Subcutaneous abdominal adipose tissue (tissue), 5 donors: ENCODE measurements at regions not wholly inside any gene's neighbourhood (a gene's known extent, or its start where the extent isn't known, plus 50 kb on each side); places are given as distances from the start of the nearest gene placed in this dataset.

ENCODE experiments used
- H3K27ac ChIP-seq: one replicate; pipeline ENCODE4 v1.7.0; 2013; ENCODE audit warnings: low read depth, mild to moderate bottlenecking, inconsistent platforms, low read length, moderate library complexity
- H3K27me3 ChIP-seq, 5 donors: one replicate each; pipeline ENCODE4 v1.7.0; 2013; ENCODE audit warnings: low read length in 5 of 5, inconsistent platforms in 1 of 5; ENCODE audit not compliant: control insufficient read depth in 5 of 5, insufficient read depth in 4 of 5
- H3K36me3 ChIP-seq, 5 donors: one replicate each; pipeline ENCODE4 v1.7.0; 2013; ENCODE audit warnings: low read length in 5 of 5; ENCODE audit not compliant: control insufficient read depth in 5 of 5, insufficient read depth in 5 of 5
- H3K4me1 ChIP-seq, 5 donors: one replicate each; pipeline ENCODE4 v1.7.0; 2013; ENCODE audit warnings: low read length in 5 of 5, mild to moderate bottlenecking in 3 of 5, moderate library complexity in 1 of 5; ENCODE audit not compliant: control insufficient read depth in 5 of 5, insufficient read depth in 5 of 5
- H3K4me3 ChIP-seq, 5 donors: one replicate each; pipeline ENCODE4 v1.7.0; 2013; ENCODE audit warnings: low read length in 5 of 5, low read depth in 1 of 5
- H3K9ac ChIP-seq, 5 donors: one replicate each; pipeline ENCODE4 v1.7.0; 2013; ENCODE audit warnings: low read length in 5 of 5, mild to moderate bottlenecking in 4 of 5, moderate library complexity in 3 of 5
- H3K9me3 ChIP-seq, 5 donors: one replicate each; pipeline ENCODE4 v1.7.0; 2013; ENCODE audit warnings: low read length in 5 of 5; ENCODE audit not compliant: control insufficient read depth in 5 of 5
- donor health status: healthy.
- donor health status: healthy.
- donor health status: healthy.
- donor health status: healthy.
- donor health status: healthy.

DNA sequence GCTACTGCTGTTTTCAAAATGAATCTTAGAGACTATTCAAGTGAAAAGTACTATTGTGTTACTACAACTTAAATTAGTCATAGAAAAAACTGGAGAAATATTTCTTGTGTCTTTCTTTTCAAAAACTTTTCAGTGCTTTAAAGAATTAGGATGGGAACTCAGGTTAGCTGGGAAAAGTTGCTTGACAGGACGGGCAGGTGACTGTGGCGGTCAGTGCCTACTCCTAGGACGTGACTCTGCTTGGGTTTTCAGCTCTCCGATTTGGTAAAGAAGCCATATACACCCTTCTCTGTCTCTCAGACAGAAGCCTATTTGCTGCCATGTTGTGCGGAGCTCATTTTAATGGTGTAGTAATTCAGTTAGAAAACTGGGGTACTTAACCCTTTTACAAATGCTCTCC is 89.8 kb upstream of the CACNA2D3 start:
- no peaks in the 10 kb centered on the region for H3K4me1 ChIP-seq
- H3K27ac ChIP-seq = no peak overlapping the region
- no peaks in the 10 kb centered on the region for H3K36me3 ChIP-seq
- no peaks in the 10 kb centered on the region for H3K9me3 ChIP-seq
- no peak overlapping the region for H3K4me3 ChIP-seq
- H3K27me3 ChIP-seq = no peaks in the 10 kb centered on the region
- no peak overlapping the region for H3K9ac ChIP-seq

GRCh38 chr3:54028372-54028771 is 94.0 kb upstream of the CACNA2D3 start:
- Histone ChIP-seq H3K4me3 (no peak overlapping the region), H3K27ac (no peak overlapping the region), H3K9ac (no peak overlapping the region), H3K36me3 (no peaks in the 10 kb centered on the region), H3K4me1 (peaks cover 0 to 2% (median 0%) of the 10 kb centered on the region in 5 donors), H3K27me3 (no peaks in the 10 kb centered on the region), H3K9me3 (no peaks in the 10 kb centered on the region)

- H3K4me1 ChIP-seq = peaks cover 0 to 2% (median 0%) of the 10 kb centered on the region in 5 donors
- no peaks in the 10 kb centered on the region for H3K9me3 ChIP-seq
- no peak overlapping the region for H3K9ac ChIP-seq
- no peak overlapping the region for H3K27ac ChIP-seq
- H3K4me3 ChIP-seq = no peak overlapping the region
- H3K27me3 ChIP-seq = no peaks in the 10 kb centered on the region
- no peaks in the 10 kb centered on the region for H3K36me3 ChIP-seq
Measured at GRCh38 chr3:54026543-54026942, 95.8 kb upstream of the CACNA2D3 start.

DNA sequence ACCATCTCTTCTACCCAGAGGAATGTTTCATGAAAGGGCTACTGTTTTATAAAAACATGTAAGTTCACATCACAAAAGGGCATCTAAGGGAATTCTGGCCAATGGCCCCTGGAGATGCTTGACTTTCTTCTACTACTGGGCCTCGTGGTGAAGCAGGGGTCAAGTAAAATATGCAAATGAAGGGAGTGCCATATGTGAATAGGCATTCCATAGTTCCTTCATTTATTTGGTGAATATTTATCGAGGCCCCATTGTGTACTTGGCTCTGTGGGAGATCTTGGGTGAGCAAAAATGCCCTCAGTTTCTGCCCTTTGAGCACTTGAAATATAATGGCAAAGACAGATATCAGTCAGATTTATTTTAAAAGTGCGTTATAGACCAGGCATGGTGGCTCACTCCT is 101.3 kb upstream of the CACNA2D3 start:
- Histone ChIP-seq H3K9ac (no peak overlapping the region), H3K27me3 (peaks cover 0 to 4% (median 0%) of the 10 kb centered on the region in 5 donors), H3K9me3 (peaks cover 0 to 12% (median 3%) of the 10 kb centered on the region in 5 donors), H3K36me3 (no peaks in the 10 kb centered on the region), H3K27ac (no peak overlapping the region), H3K4me1 (no peaks in the 10 kb centered on the region), H3K4me3 (no peak overlapping the region)

DNA sequence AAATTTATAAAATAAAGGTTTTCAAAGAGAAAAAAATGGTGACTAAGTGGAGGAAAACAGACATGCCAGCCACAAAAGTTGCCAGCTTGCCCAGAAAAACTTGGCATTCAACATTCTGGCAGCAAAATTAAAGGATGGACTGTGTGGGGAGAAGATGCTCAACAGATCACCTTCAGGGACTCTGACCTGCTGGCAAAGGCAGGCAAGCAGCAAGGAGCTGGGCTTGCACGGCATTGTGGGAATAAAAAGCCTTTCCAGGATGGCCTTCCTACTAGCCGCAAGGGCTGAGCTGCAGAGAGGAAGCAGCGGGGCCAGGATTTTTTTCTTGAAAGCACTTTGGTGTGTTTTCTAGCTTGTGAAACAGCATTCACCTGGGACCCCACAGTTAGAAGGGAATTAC is 101.9 kb upstream of the CACNA2D3 start:
- Histone ChIP-seq H3K9ac (no peak overlapping the region), H3K9me3 (peaks cover 0 to 12% (median 3%) of the 10 kb centered on the region in 5 donors), H3K4me3 (no peak overlapping the region), H3K27ac (no peak overlapping the region), H3K36me3 (no peaks in the 10 kb centered on the region), H3K4me1 (no peaks in the 10 kb centered on the region), H3K27me3 (peaks cover 0 to 4% (median 0%) of the 10 kb centered on the region in 5 donors)

DNA sequence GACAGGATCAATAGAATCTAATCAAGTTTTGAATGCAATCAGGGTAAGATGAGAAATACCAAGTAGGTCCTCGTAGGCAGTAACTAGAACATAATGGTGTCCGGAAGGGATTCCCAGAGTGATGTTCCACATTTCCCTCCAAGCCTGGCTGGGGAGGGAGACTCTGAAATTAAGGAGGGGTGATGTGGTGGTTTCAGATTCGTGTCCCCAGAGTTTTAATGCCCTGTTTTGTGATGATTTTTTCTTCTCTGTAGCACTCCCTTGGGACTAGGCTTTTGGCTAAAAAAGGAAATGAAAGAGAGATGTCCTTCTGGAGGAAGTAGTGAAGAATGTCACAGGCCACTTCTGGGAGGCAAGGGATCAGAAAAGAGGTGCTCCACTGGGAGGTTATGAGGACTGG is 108.3 kb upstream of the CACNA2D3 start:
- no peak overlapping the region for H3K9ac ChIP-seq
- H3K9me3 ChIP-seq = peaks cover 0 to 11% (median 3%) of the 10 kb centered on the region in 5 donors
- no peaks in the 10 kb centered on the region for H3K36me3 ChIP-seq
- peaks cover 0 to 8% (median 0%) of the 10 kb centered on the region in 5 donors for H3K4me1 ChIP-seq
- no peak overlapping the region for H3K27ac ChIP-seq
- no peak overlapping the region for H3K4me3 ChIP-seq
- H3K27me3 ChIP-seq = peaks cover 0 to 4% (median 0%) of the 10 kb centered on the region in 5 donors

DNA sequence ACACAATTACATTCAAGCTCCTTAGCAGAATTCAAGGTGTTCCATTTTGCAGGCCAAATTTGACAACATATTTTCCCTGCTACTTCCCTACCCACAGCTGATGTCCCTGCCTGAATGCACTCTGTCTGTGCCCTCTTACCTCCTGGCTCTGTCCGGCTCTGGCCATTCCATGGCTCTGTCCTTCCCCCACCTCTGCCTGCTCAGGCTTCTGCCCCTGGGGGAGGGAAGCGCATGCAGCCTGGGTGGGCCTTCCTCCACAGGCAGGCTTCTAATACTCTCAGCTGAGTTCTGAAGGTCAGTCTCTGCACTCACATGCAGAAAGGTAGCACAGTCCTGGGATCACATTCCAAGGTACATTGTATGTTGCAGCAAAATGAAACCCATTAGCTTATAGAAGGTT is 113.6 kb upstream of the CACNA2D3 start:
- no peak overlapping the region for H3K4me3 ChIP-seq
- H3K27ac ChIP-seq = no peak overlapping the region
- peaks cover 0 to 4% (median 0%) of the 10 kb centered on the region in 5 donors for H3K4me1 ChIP-seq
- H3K36me3 ChIP-seq = no peaks in the 10 kb centered on the region
- H3K9me3 ChIP-seq = no peaks in the 10 kb centered on the region
- peaks cover 0 to 5% (median 0%) of the 10 kb centered on the region in 5 donors for H3K27me3 ChIP-seq
- H3K9ac ChIP-seq = no peak overlapping the region

DNA sequence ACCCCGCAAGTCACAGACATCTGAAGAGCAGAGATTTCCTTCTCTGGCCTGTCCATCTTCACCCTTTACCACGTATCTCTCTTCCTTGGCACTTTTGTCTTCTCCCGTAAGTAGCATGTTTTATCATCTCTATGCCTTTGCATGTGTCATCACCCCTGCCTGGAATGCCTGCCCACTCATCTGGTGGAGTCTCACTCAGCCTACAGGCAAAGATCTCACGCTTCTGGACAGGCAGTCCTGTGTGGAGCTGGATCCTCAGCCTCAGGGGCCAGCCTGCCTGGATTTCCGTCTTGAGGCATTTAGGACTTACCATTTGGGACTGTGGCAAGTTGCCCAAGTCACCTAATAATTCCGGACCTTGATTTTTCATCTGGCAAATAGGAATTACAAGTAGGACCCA is 114.3 kb upstream of the CACNA2D3 start:
- no peaks in the 10 kb centered on the region for H3K36me3 ChIP-seq
- peaks cover 0 to 5% (median 0%) of the 10 kb centered on the region in 5 donors for H3K27me3 ChIP-seq
- H3K4me1 ChIP-seq = no peaks in the 10 kb centered on the region
- H3K4me3 ChIP-seq = no peak overlapping the region
- H3K9ac ChIP-seq = no peak overlapping the region
- no peaks in the 10 kb centered on the region for H3K9me3 ChIP-seq
- no peak overlapping the region for H3K27ac ChIP-seq

DNA sequence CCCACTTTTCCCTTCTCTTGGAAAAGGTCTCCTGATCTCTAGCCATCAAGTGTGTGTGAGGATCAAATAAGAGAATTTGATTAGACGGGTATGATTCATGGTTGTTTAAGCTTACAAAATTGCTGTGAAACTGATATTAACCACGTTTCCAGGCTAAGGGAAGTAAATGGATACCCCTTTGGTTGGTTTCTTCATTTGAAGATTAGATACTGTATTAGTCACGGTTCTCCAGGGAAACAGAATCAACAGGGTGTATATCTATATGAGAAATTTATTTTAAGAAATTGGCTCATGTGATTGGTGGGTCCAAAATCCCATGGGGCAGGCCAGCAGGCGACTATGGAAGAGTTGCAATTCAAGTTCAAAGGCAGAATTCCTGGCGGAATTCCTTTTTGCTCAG is 112.7 kb upstream of the SELENOK start:
- no peaks in the 10 kb centered on the region for H3K36me3 ChIP-seq
- no peaks in the 10 kb centered on the region for H3K4me1 ChIP-seq

GRCh38 chr3:54003136-54003535 is 111.5 kb upstream of the SELENOK start:
- no peak overlapping the region for H3K27ac ChIP-seq
- H3K4me3 ChIP-seq = no peak overlapping the region
- no peaks in the 10 kb centered on the region for H3K36me3 ChIP-seq
- no peak overlapping the region for H3K9ac ChIP-seq
- H3K27me3 ChIP-seq = no peaks in the 10 kb centered on the region
- H3K4me1 ChIP-seq = no peaks in the 10 kb centered on the region
- no peaks in the 10 kb centered on the region for H3K9me3 ChIP-seq

More for the DNA sequence above, 112.7 kb upstream of the SELENOK start:
- peaks cover 0 to 5% (median 0%) of the 10 kb centered on the region in 5 donors for H3K27me3 ChIP-seq
- H3K4me3 ChIP-seq = no peak overlapping the region
- no peaks in the 10 kb centered on the region for H3K9me3 ChIP-seq
- H3K9ac ChIP-seq = no peak overlapping the region
- H3K27ac ChIP-seq = no peak overlapping the region

- peaks cover 0 to 5% (median 0%) of the 10 kb centered on the region in 5 donors for H3K27me3 ChIP-seq
- H3K4me3 ChIP-seq = no peak overlapping the region
- H3K27ac ChIP-seq = no peak overlapping the region
- H3K4me1 ChIP-seq = no peaks in the 10 kb centered on the region
- no peaks in the 10 kb centered on the region for H3K9me3 ChIP-seq
- no peak overlapping the region for H3K9ac ChIP-seq
- no peaks in the 10 kb centered on the region for H3K36me3 ChIP-seq
Measured at GRCh38 chr3:53999725-54000124, 108.1 kb upstream of the SELENOK start.
